ENCODE measurements at regions not wholly inside any gene's neighbourhood (a gene's known extent, or its start where the extent isn't known, plus 50 kb on each side); places are given as distances from the start of the nearest gene placed in this dataset.
"Not testable (repeated sequence)": the region's sequence is repeated elsewhere in the genome, so short reads cannot be mapped to it uniquely, and the experiment has no call there.

- peak in 1 of 5 donors; percentile 46 for DNase-seq
These were observed 359.3 kb downstream of the BCL11B start for GRCh38 chr14:98912655-98913054.

GRCh38 chr14:98913967-98914650 is 357.9 kb downstream of the BCL11B start:
- DNase-seq = no peak

GRCh38 chr14:98914942-98915341 is 357.1 kb downstream of the BCL11B start:
- DNase-seq = no peak

GRCh38 chr14:98915625-98916024 is 356.4 kb downstream of the BCL11B start:
- DNase-seq = no peak

- DNase-seq = no peak
These were observed 356.0 kb downstream of the BCL11B start for GRCh38 chr14:98916036-98916435.

- DNase-seq = no peak
These were observed 355.5 kb downstream of the BCL11B start for GRCh38 chr14:98916476-98916875.

- no peak for DNase-seq
These were observed 352.6 kb downstream of the BCL11B start for GRCh38 chr14:98919434-98919833.

GRCh38 chr14:98921306-98921705 is 350.7 kb downstream of the BCL11B start:
- not testable (repeated sequence) for DNase-seq

GRCh38 chr14:98923596-98923995 is 348.4 kb downstream of the BCL11B start:
- DNase-seq = no peak

- DNase-seq = no peak
These were observed 348.0 kb downstream of the BCL11B start for GRCh38 chr14:98924046-98924445.

- no peak for DNase-seq
These were observed 346.5 kb downstream of the BCL11B start for GRCh38 chr14:98925354-98926040.

GRCh38 chr14:98926146-98926545 is 345.9 kb downstream of the BCL11B start:
- peak in 2 of 5 donors; percentile 5 to 35 for DNase-seq

- no peak for DNase-seq
These were observed 345.2 kb downstream of the BCL11B start for GRCh38 chr14:98926801-98927200.

GRCh38 chr14:98927986-98928385 is 344.0 kb downstream of the BCL11B start:
- no peak for DNase-seq

- no peak for DNase-seq
These were observed 343.6 kb downstream of the BCL11B start for GRCh38 chr14:98928418-98928817.

- DNase-seq = no peak
These were observed 340.9 kb downstream of the BCL11B start for GRCh38 chr14:98931126-98931525.

- DNase-seq = peak; percentile 25 to 78 (median 54)
These were observed 340.1 kb downstream of the BCL11B start for GRCh38 chr14:98931911-98932310.

- DNase-seq = no peak
These were observed 339.3 kb downstream of the BCL11B start for GRCh38 chr14:98932431-98933325.

- not testable (repeated sequence) for DNase-seq
These were observed 337.4 kb downstream of the BCL11B start for GRCh38 chr14:98934569-98934968.

GRCh38 chr14:98935921-98936320 is 336.1 kb downstream of the BCL11B start:
- DNase-seq = no peak

GRCh38 chr14:98937021-98937420 is 335.0 kb downstream of the BCL11B start:
- DNase-seq = no peak

GRCh38 chr14:98937712-98938505 is 334.1 kb downstream of the BCL11B start:
- no peak for DNase-seq
